CD4-positive, alpha-beta T cell treated with Interleukin-15 for 4 hours (primary cell): ENCODE measurements at regions not wholly inside any gene's neighbourhood (a gene's known extent, or its start where the extent isn't known, plus 50 kb on each side); places are given as distances from the start of the nearest gene placed in this dataset.
"Not testable (repeated sequence)": the region's sequence is repeated elsewhere in the genome, so short reads cannot be mapped to it uniquely, and the experiment has no call there.

Experiments
- DNase-seq: peaks from one replicate; pipeline ENCODE4 v3.0.0-alpha.2; 2020; ENCODE audit warnings: low spot score

DNA sequence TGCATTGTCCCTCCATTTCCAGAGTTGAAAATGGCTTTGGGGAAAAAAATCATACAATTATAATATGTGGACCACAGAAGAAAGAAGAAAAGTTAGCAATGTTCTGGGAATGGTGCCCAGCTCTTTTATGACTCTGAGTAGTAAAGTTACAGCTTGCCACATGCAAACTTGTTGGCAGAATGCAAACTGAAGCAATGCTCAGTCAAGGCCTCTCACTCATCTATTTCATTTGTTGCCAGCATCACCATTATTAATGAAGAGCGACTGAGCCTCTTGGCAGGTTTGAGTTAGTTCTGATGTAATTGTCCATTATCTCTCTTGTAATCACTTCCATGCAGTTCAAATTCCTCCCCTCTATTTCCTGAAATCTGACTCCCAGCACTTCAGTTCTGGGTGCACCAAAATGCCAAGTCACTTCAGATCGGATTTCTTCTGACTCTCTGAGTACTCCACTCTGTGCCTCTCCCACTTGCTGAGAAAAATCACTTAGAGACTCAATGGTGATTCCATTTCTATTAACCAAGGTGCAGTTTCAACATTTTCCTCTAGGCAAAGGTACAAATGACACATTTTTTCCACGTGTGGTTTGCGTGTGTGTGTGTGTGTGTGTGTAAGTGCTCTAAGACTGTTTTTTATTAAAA, 154.4 kb upstream of the STMND1 start:
- DNase-seq, result no peak

DNA sequence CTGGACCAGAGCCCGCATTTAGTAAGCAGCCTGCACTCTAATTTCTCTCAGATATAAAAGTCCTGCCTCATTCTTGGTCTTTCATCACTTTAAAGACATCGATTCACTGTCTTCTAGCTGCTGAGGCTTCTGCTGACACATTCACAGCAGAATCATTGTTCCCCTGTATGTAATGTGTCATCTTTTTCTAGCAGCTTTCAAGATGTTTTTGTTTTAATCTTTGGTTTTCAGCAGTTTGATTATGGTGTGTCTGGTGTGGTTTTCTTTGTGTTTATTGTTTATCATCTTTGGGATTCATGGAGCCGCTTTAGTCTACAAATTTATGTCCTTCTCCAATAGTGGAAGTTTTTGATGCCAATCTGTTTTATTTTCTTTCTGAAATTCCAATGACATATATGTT, 157.3 kb upstream of the STMND1 start:
- no peak for DNase-seq

DNA sequence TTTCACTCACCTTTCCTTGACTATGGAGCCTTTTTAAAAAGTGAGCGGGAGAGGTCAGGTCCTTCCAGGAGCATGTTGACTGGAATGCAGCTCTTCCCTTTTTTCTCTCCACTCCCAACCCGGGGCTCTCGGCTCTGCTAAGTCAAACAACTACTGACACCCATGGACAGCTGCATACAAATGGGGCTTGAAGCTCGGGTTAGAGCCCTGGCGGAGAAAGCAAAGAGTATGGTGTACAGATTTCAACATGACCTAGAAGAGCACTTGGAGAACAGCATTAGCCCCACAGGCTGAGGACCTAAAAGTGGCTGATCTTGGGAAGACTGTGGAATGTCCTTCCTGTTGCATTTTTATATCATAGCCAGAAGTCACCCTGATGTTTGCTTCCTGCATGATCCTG, 162.0 kb upstream of the STMND1 start:
- DNase-seq, result no peak

DNA sequence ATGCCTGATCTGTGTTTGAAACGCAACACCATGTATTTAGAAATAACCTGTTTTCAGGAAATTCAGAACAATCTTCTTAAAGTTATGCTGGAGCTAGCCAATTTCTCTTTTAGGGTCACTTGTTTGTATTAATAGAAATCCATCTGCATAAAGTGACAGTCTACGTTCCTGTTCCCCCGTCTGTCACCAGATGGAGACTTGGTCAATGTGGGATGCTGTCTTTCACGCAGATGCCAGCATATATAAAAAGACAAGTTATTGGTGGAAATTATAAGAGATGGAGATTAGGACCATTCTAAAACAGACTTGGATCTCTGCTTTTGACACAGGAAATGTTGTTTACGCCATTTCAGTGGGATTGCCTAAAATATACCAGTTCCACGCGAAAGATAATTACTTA, 162.5 kb upstream of the STMND1 start:
- DNase-seq, result no peak

DNA sequence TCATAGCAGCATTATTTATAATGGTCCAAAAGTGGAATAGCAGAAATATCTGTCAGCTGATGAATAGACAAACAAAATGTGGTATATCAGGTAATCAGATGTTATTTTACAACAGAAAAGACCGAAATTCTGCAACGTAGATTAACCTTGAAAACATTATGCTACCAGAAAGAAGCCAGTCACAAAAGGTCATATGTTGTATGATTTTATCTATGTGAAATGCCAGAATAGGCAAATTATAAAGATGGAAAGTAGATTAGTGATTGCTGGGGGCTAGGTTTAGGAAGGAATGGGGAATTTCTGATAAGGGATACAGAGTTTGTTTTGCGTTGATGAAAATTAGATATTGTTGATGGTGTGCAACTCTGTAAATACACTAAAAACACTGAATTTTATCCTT, 165.0 kb upstream of the STMND1 start:
- DNase-seq, result no peak

DNA sequence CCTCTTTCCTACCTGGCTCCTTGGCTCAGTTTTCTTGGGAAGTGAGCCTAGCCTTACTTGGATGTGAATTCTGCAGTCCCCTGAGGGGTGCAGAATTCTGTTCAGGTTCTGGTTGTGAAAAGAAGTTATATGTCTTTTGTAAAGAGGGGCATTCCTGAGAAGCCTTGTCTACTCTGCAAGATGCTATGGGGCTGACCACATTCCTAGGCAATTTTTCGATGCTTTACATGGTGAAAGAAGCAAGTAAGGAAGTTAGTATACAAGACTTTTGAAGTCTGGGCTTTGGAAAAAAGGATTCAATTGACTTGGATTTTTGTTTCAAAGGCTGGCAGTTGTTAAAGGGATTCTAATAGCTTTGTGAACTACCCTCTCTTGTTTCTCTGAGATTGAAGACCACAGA, 167.9 kb upstream of the STMND1 start:
- no peak for DNase-seq

DNA sequence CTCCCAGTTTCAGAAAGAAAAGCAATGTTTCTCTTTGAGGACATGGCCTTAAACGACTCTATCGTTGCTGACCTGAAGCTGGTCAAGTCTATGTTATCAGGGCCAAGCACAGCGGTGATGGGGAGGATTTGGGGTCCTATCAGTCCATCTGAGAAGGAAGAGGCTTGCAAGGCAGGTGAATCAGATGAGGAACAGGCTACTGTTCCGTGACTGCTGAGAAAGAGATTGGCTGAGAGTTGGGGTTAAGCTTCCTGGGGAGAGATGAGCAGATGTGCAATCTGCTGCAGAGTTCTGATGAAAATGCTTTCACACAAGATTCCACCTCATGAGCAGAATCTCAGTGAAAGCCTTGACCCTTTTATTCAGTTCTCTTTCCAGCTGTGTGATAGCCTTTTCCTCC, 168.3 kb upstream of the STMND1 start:
- no peak for DNase-seq

DNA sequence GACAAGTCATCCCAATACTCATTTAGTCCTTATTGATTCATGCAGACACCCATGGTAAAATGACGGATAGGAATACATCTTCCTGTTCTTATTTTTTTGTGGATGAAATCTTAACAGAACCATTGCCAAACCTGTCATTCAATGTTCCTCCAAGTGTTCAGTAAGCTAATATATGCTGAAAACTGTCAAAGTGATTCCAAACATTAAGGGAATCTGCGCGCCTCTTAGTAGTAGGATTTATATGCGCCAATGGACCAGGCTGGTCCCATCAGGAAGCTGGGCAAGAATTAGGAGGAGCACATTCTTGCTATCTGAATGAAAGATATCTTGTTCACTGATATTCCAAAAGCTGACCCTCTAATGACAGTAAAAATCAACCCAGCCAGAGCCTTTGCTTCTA, 168.9 kb upstream of the STMND1 start:
- DNase-seq, result no peak

DNA sequence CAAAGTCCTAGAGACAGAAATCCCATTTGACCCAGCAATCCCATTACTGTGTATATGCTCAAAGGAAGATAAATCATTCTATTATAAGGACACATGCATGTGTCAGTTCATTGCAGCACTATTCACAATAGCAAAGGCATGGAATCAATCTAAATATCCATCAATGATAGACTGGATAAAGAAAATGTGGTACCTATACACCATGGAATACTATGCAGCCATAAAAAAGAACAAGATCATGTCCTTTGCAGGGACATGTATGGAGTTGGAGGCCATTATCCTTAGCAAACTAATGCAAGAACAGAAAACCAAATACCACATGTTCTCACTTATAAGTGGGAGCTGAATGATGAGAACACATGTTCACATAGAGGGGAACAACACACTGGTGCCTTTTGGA, 169.8 kb upstream of the ATXN1 start:
- DNase-seq, result not testable (repeated sequence)

DNA sequence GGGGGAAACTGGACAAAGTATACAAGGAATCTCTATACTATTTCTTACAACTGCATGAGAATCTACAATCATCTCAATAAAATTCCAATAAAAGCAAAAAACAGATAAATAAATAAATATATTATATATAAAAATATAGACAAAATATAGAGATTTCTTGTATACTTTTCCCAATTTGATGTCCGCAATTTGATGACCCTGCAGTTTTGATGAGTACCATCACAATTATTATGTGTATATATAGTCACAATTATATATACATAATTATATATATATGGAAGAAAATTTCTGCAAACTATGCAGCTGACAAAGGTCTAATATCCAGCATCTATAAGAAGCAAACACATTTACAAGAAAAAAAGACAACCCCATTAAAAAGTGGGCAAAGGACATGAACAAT, 169.2 kb upstream of the ATXN1 start:
- DNase-seq, result no peak

DNA sequence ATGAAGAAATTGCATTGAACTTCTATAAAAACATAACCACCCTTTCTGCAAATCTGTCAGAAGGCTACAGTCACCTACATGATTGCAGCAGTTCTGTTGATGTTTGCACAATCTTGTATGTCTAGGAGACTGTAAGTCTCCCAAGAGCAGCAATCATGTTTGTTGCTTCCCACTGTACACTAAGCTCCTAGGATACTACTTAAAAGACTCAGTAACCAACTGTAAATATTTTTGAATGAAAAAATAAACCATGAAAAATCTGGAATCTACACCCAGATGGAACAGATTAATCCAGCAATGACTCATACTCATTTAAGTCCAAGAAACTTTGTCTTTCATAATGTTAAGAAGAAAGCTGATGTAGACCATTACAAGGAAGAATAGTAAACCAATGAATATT, 168.5 kb upstream of the ATXN1 start:
- DNase-seq, result no peak

DNA sequence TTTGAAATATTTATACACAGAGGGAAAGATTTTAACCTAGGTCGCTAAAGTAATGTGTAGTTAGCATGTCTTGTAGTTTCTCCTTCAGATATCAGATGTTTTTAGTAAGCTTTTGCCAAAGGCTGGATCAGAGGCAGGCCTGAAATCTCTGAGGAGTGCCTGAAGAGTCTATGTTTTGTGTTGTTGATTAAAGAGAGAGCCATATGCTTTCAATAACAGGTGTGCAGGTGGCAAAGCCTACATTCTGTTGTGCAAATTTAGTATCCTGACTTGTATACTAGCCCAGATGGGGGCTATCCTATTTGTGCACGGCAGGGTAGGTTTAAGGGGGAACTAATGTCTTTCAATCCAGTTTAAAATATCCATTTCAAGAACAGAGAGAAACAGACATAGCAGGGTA, 167.1 kb upstream of the ATXN1 start:
- DNase-seq, result no peak

DNA sequence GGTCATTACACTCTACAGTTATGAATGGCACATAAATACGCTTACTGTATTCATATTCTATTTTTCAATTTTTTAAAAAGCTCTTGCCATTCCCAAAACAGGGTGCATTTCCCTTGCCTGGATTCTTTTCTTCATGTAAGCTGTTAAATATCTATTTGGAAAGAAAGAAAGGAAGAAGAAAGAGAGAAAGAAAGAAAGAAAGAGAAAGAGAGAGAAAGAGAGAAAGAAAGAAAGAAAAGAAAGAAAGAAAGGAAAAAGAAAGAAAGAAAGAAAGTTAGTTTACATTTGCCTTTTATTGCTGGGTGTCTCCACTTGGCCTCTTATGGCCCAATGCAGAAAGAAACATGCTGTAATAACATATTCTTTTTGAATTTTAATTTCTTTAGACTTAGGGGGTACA, 165.9 kb upstream of the ATXN1 start:
- DNase-seq, result no peak

DNA sequence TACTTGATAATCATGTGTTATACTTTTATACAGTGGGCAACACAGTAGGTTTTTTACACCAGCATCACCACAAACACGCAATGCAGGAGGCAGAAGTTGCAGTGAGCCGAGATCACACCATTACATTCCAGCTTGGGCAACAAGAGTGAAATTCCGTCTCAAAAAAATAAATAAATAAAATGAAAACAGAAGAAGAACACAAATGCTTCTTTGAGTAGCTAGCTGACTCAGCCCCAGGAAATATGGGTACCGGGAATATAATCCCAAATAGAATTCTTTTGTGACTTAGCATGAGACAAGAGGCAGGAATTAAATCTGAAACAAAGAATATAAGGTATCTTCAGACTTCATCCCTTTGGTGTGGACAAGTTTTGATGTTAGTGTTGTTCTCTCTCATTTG, 164.2 kb upstream of the ATXN1 start:
- DNase-seq, result no peak

DNA sequence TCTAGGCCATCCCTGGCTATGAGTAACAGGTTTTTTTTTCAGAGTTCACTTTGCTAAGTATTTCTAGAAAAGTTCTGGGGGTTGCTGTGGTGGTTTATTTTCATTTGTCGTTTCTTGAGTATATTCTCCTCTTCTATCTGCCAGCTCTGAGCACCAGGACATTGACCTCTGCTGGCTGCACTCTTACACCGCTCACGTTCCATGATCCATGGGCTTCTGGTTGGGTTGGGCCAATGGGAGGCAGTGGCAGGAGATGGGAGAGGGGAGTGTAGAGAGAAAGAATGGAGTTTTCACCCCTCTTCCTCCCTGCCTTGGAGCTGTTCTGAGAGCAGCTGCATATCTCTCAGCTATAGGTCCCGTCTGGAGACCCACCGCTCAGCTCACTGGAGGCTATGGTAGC, 161.0 kb upstream of the ATXN1 start:
- DNase-seq, result no peak

DNA sequence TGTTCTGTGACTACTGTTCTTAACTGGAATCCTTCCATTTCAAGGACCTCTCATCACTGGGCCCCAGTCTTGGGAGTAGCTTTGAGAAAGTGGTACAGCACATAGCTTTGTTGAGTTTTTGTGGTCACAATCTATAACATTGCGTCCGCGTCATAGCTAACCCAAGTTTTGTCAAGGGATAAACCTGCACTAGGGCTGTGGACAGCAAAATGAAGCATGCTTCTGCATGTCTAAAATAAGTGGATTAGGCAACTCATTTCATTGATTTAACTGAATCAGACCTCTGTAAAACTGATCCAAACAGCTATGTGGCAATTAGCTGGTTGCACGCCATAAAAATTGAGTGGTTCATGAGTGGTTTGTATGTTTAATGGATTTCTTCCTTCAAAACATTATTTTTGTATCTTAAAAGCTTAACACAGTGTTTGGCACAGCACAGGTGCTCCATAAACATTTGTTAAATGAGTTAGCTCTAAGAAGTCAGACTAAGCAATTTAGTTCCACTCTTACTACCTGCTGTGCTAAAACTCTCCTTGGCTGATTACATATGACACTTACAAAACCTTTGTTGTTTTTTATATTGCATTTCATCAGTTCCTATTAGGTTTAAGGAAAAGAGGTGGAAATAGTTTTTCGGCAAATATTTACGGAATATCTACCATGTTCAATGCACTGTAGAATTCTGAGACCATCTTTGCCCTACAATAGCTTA, 160.3 kb upstream of the ATXN1 start:
- DNase-seq, result no peak

DNA sequence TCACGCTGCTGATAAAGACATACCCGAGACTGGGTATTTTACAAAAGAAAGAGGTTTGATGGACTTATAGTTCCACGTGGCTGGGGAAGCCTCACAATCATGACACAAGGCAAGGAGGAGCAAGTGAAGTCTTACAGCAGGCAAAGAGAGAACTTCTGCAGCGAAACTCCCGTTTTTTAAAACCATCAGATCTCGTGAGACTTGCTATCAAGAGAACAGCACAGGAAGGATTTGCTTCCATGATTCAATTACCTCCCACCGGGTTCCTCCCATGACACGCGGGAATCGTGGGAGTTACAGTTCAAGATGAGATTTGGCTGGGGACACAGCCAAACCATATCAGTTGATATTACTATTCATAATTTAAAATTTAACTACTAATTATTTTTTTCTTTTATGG, 157.3 kb upstream of the ATXN1 start:
- no peak for DNase-seq

DNA sequence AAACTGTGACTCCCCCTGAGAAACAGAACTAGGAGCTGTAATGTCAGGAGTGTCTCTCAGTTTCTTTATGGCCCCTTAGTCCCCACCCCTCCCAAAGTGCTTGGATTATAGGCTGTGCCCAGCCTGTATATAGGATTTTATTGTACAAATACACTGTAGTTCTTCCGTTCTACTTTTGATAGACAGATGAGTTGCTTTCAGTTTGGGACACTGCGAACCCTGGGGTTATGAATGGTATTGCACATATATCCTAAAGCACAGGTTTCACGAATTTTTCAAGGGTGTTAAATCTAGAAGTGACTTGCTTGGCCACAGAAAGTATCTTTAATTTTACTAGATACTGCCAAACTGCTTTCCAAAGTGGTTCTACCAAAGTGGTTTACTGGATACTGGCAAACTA, 152.9 kb upstream of the ATXN1 start:
- no peak for DNase-seq

DNA sequence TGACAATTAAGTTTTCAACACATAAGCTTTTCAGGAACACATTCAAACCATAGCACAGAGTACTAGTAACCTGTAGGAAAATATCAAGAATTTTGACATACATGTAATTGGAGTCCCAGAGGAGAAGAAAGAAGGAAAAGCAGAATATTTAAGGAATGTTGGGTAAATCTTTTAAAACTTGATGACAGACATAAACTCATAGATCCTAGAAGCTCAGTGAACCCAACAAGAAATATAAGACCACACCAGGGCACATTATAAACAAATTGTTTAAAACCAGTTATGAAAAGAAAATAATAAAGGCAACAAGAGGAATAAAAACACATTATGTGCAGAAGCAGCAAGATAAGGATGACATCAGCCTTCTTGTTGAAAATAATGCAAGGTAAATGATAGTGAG, 151.5 kb upstream of the ATXN1 start:
- DNase-seq, result no peak

DNA sequence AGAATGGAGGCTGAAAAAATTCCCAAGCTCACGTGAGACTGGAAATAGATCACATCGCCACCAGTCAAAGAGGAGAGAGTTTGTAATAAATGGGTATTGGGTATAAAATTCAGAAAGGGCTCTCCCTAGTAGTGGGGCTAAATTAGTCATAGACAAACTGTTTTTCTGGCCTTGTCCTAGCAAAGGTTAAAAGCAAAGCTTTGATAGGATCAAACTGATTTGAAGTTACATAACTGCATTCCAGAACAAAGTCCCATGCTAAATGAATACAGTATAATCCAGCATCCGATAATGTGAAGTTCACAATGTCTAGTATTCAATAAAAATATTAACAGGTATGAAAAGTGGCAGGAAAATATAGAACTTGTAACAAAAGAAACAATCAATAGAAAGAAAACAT, 149.8 kb upstream of the ATXN1 start:
- DNase-seq, result no peak

DNA sequence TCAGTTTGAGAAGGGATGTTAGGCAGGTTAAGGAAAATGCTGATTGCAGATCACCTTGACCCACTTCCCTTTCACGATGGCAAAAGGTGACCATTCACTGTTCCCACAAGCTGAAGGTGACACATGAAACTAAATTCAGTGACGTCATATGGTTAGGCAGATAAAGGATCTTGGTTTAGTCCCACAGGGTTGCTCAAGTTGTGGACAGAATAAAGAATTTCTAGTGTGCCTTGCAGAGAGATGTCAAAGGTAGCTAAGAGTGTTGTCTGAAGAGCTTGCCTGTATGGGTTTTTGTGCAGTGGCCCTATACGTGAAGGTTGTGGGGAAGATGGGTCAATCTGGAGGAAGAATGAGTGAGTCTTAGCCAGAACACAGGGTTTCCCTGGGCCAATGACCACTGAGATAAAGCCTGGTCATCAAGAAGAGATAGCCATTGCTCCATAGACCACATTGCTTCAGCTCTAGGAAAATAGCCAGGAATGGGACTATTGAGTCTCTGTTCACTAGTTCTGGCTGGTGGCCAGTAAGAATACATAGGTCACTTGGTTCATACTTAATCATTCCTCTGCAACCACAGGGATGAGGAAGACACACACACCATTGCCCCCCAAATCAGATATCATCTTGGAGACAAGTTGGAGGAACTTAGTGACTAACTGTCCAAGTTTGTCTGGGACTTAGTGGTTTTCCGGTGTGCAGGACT, 148.5 kb upstream of the ATXN1 start:
- DNase-seq, result no peak

DNA sequence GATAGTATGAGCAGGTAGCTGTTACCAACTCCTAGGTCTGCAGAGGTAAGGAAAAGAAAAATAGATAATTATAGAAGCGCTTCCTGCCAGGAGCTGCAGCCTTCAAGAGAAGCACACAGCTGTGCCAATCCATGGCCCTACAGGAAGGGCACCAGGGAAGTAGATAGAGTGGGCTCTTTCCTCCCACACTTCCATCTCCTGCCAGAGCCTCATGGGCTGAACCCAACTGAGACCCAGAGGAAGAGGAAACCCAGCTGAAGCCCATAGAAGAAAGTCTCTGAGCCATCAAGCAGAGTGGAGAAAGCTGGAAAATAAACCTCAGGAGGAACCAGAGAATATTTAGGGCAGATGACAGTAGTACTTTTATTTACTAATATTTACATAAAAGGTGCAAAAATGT, 146.7 kb upstream of the ATXN1 start:
- no peak for DNase-seq

DNA sequence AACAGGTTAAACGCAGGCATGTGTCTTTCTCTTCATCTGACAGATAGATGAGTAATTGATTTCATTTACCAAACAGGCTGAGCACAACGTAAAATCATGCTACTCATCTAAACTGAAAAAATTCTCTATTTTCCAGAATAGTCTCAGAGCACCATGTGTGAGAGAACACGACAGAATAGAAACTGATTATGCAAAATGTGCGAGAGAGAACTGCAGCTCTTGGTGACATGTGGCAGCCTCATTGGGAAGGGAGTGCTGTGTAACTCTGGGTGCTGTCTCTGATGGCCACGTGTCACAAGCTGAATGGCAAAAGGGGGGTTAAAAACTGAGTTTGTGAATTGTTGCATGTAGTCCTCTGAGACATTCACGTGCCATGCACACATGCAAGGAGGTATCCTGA, 143.7 kb upstream of the ATXN1 start:
- DNase-seq, result no peak

DNA sequence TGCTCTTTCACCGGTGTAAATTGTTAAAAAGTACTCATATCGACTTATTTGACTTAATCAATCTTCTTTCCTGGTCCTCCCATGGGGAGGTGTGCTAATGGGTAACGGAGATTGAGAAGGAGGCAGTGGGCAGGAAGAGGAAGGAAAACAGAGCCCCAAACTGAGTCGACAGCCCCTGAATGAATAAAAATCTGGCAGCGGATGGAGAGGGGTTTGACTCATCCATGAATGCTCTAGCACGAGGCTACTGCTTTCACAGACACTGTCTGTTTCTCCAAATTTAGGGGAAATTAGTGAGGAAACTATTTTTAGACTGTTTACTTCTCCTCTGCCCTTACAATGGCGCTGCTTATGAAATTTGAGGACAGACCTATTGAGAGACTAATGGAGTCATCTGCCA, 142.2 kb upstream of the ATXN1 start:
- DNase-seq, result no peak
